HepG2 (cell line): ENCODE measurements at regions not wholly inside any gene's neighbourhood (a gene's known extent, or its start where the extent isn't known, plus 50 kb on each side); places are given as distances from the start of the nearest gene placed in this dataset.

Experiments used
- DNMT1 ChIP-seq: sonication (generic); formaldehyde crosslinking; IDR thresholded peaks from 2 replicates; pipeline ENCODE4 v1.5.1; 2020; ENCODE audit warnings: mild to moderate bottlenecking, missing genetic modification reagents
- ERF ChIP-seq: IDR thresholded peaks from 2 replicates; pipeline ENCODE4 v1.6.1; 2018; ENCODE audit warnings: missing biosample characterization, missing genetic modification reagents
- FOXO4 ChIP-seq: sonication (generic); formaldehyde crosslinking; conservative IDR thresholded peaks from 2 replicates; pipeline ENCODE4 v1.8.1; 2023; ENCODE audit warnings: missing genetic modification reagents
- HBP1 ChIP-seq: IDR thresholded peaks from 2 replicates; pipeline ENCODE4 v1.6.1; 2016; ENCODE audit warnings: low read depth, control low read depth
- HMG20A ChIP-seq: IDR thresholded peaks from 2 replicates; pipeline ENCODE4 v1.6.1; 2016; ENCODE audit warnings: borderline replicate concordance
- MIER2 ChIP-seq: IDR thresholded peaks from 2 replicates; pipeline ENCODE4 v1.6.1; 2016; ENCODE audit warnings: missing biosample characterization, missing genetic modification reagents
- REST ChIP-seq, 2 experiments: IDR thresholded peaks; 2 replicates each; pipeline ENCODE4 v1.6.1; 2011 to 2012; ENCODE audit warnings: low read length in 2 of 2, borderline replicate concordance in 1 of 2, low read depth in 1 of 2, mild to moderate bottlenecking in 1 of 2, moderate library complexity in 1 of 2
- RXRB ChIP-seq: IDR thresholded peaks from 2 replicates; pipeline ENCODE4 v1.6.1; 2016; ENCODE audit warnings: borderline replicate concordance, missing genetic modification reagents, missing compliant biosample characterization
- SALL1 ChIP-seq: sonication (generic); formaldehyde crosslinking; IDR thresholded peaks from 2 replicates; pipeline ENCODE4 v1.8.0; 2022; ENCODE audit warnings: mild to moderate bottlenecking, missing genetic modification reagents
- STAT5B ChIP-seq: sonication (generic); formaldehyde crosslinking; IDR thresholded peaks from 2 replicates; pipeline ENCODE4 v1.4.0; 2020; ENCODE audit warnings: missing genetic modification reagents
- TAF15 ChIP-seq: fragments of 200-400 bp; formaldehyde crosslinking; IDR thresholded peaks from one replicate; pipeline ENCODE4 v1.6.1; 2018; ENCODE audit warnings: mild to moderate bottlenecking, low read depth, low read length; ENCODE audit not compliant: poor library complexity, severe bottlenecking
- TFE3 ChIP-seq: IDR thresholded peaks from 2 replicates; pipeline ENCODE4 v1.6.1; 2016
- ZBTB20 ChIP-seq: sonication (generic); formaldehyde crosslinking; IDR thresholded peaks from 2 replicates; pipeline ENCODE4 v1.8.1; 2023; ENCODE audit warnings: missing genetic modification reagents, low read depth, mild to moderate bottlenecking, borderline replicate concordance
- ZBTB44 ChIP-seq: sonication (generic); formaldehyde crosslinking; IDR thresholded peaks from 2 replicates; pipeline ENCODE4 v1.4.0; 2020; ENCODE audit warnings: missing genetic modification reagents
- ZNF503 ChIP-seq: sonication (generic); formaldehyde crosslinking; IDR thresholded peaks from 2 replicates; pipeline ENCODE4 v1.4.0; 2020; ENCODE audit warnings: missing genetic modification reagents
- ZNF576 ChIP-seq: sonication (generic); formaldehyde crosslinking; IDR thresholded peaks from 2 replicates; pipeline ENCODE4 v1.4.0; 2020; ENCODE audit warnings: mild to moderate bottlenecking, missing genetic modification reagents

- no peak for TF ChIP-seq ZNF503
- peak; percentile 43; the same call in 1 of the 2 replicates for TF ChIP-seq SALL1
- TF ChIP-seq RXRB (CRISPR knock-in tag) = 0 out of 2 replicates have a peak, but pooled peaks have one; percentile 12
- no peak for TF ChIP-seq ZBTB20 (CRISPR knock-in tag)
- peak; percentile 77; the same call in 1 of the 2 replicates for TF ChIP-seq HBP1 (CRISPR knock-in tag)
- peak; percentile 75; the same call in 1 of the 2 replicates for TF ChIP-seq ZBTB44 (CRISPR knock-in tag)
- 0 out of 2 replicates have a peak, but pooled peaks have one; percentile 49 for TF ChIP-seq STAT5B (CRISPR knock-in tag)
- TF ChIP-seq MIER2 = peak; percentile 99
- TF ChIP-seq ERF (CRISPR knock-in tag) = peak; percentile 62; the same call in 1 of the 2 replicates
- TF ChIP-seq HMG20A (CRISPR knock-in tag) = no peak
- TF ChIP-seq TFE3 (CRISPR knock-in tag) = peak; percentile 41; the same call in 1 of the 2 replicates
- TF ChIP-seq REST (IDR thresholded peaks at IDR 0.05; ENCODE audit: borderline replicate concordance in 1 of 2, low read depth in 1 of 2, low read length in 2 of 2) = peak; percentile 83 to 98
- TF ChIP-seq TAF15 = no peak
- TF ChIP-seq DNMT1 (CRISPR knock-in tag) = no peak
- TF ChIP-seq FOXO4 (CRISPR knock-in tag) = no peak
- TF ChIP-seq ZNF576 (CRISPR knock-in tag) = no peak
Observed at GRCh38 chr11:57885298-57886050, 123.9 kb downstream of the CTNND1 start (continued).
